A549 (cell line): ENCODE measurements at regions not wholly inside any gene's neighbourhood (a gene's known extent, or its start where the extent isn't known, plus 50 kb on each side); places are given as distances from the start of the nearest gene placed in this dataset.

Experiments used
- CEBPB ChIP-seq, 2 experiments: fragments of >200 bp in 1 of 2; sonication (Bioruptor Twin) in 1 of 2; formaldehyde crosslinking in 1 of 2; IDR thresholded peaks; 2 replicates each; pipeline ENCODE4 v1.6.1; 2012 to 2016
- JUN ChIP-seq, 2 experiments: fragments of >200 bp; sonication (Bioruptor Twin); formaldehyde crosslinking; IDR thresholded peaks; 2 replicates in 1 of 2; 3 replicates in 1 of 2; pipeline ENCODE4 v1.6.1; 2016 to 2017
- JUNB ChIP-seq: fragments of >200 bp; sonication (Bioruptor Twin); formaldehyde crosslinking; IDR thresholded peaks from 2 replicates; pipeline ENCODE4 v1.6.1; 2016
- KDM1A ChIP-seq: fragments of 200-600 bp; sonication (generic); IDR thresholded peaks from 2 replicates; pipeline ENCODE4 v1.6.1; 2016; ENCODE audit warnings: low read depth, mild to moderate bottlenecking
- PHF8 ChIP-seq: fragments of 200-600 bp; sonication (generic); IDR thresholded peaks from 2 replicates; pipeline ENCODE4 v1.6.1; 2016; ENCODE audit warnings: low read depth, mild to moderate bottlenecking, antibody characterized with exemption, moderate library complexity, borderline replicate concordance
- POLR2A ChIP-seq: IDR thresholded peaks from 2 replicates; pipeline ENCODE4 v1.6.1; 2012; ENCODE audit warnings: mild to moderate bottlenecking, low read length
- RNF2 ChIP-seq: fragments of 200-600 bp; sonication (generic); IDR thresholded peaks from 2 replicates; pipeline ENCODE4 v1.6.1; 2016; ENCODE audit warnings: low read depth, mild to moderate bottlenecking, antibody characterized with exemption, moderate library complexity, borderline replicate concordance
- ZSCAN20 ChIP-seq: fragments of 250-450 bp; sonication (Bioruptor Pico); IDR thresholded peaks from 2 replicates; pipeline ENCODE4 v1.8.0; 2022; ENCODE audit warnings: mild to moderate bottlenecking, moderate library complexity
- TF ChIP-seq, protein P1 (sequence below): fragments of >200 bp; sonication (Bioruptor Twin); formaldehyde crosslinking; IDR thresholded peaks from 3 replicates; pipeline ENCODE4 v1.5.1; 2016

DNA sequence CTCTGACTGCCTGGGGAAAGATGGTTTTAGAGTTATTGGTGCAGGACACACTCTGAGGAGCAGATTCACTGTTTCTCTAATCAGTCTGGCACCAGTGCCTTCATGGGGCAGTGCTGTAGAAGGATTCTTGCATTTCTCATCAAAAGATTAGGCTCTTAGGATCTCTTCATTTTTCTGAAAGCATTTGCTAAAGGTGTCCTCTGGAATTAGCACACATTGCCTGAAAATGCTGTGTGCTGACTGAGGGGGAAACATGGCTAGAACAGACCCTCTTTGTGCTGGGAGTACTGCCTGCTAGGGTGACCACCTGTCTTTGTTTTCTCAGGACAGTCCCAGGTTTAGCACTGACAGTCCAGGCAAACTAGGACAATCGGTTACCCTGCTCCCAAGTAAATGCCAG is 301.0 kb downstream of the PTEN start:
- TF ChIP-seq, protein P1, sequence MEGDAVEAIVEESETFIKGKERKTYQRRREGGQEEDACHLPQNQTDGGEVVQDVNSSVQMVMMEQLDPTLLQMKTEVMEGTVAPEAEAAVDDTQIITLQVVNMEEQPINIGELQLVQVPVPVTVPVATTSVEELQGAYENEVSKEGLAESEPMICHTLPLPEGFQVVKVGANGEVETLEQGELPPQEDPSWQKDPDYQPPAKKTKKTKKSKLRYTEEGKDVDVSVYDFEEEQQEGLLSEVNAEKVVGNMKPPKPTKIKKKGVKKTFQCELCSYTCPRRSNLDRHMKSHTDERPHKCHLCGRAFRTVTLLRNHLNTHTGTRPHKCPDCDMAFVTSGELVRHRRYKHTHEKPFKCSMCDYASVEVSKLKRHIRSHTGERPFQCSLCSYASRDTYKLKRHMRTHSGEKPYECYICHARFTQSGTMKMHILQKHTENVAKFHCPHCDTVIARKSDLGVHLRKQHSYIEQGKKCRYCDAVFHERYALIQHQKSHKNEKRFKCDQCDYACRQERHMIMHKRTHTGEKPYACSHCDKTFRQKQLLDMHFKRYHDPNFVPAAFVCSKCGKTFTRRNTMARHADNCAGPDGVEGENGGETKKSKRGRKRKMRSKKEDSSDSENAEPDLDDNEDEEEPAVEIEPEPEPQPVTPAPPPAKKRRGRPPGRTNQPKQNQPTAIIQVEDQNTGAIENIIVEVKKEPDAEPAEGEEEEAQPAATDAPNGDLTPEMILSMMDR: no peak
- no peak for TF ChIP-seq JUNB
- TF ChIP-seq PHF8: no peak
- TF ChIP-seq ZSCAN20: no peak
- TF ChIP-seq CEBPB (IDR thresholded peaks at IDR 0.05): no peak
- no peak for TF ChIP-seq RNF2
- no peak for TF ChIP-seq POLR2A
- TF ChIP-seq JUN (IDR thresholded peaks at IDR 0.05): no peak
- no peak for TF ChIP-seq KDM1A
